C1 segment of cervical spinal cord (tissue), 14 donors: ENCODE measurements at regions not wholly inside any gene's neighbourhood (a gene's known extent, or its start where the extent isn't known, plus 50 kb on each side); places are given as distances from the start of the nearest gene placed in this dataset.
"Not testable (repeated sequence)": the region's sequence is repeated elsewhere in the genome, so short reads cannot be mapped to it uniquely, and the experiment has no call there.

Experiments
- DNase-seq, 14 donors: peaks; one replicate each; lab custom pipeline; 2025; lab: John Stamatoyannopoulos, UW

DNA sequence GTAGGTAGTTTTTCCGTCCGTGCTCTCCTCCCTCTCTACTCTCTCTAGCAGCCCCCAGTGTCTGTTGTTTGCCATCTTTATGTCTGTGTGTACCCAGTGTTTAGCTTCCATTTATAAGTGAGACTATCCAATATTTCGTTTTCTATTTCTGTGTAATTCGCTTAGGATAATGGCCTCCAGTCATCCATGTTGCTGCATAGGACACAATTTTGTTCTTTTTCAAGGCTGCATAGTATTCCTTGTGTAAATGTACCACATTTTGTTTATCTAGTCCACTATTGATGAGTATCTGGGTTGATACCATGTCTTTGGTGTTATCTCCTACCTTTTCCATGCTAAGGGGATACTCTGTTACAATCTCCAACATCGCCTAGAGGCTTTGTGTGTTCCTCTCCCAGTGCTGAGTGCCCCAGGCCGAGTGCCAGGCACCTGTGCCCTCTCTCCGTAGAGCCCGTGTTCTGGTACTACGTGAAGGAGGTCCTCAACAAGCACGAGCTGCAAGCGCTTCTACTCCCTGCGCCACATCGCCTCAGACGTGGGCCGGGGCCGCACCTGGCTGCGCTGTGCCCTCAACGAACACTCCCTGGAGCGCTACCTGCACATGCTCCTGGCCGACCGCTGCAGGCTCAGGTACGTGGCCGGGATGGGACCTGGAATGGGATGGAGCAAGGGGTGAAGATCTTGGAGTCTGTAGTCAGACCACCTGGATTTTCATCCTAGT, 51.0 kb downstream of the NPIPB11 start:
- not testable (repeated sequence) for DNase-seq

DNA sequence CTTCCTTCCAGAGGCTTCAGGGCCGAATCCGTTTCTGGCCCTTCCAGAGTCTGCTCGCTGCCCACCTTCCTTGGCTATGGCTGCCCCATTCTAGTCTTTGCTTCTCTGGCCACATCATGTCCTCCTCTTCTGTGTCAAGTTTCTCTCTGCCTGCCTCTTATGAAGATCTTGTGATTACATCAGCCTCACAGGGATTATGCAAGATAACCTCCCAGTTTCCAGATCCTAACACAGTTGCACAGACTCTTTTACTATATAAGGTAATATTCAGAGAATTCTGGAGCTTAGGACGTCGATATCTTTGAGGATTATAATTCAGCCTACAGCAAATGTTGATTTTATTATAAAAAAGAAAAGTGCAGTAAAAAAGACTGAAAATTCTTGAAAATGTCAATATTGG, 52.1 kb downstream of the NPIPB11 start:
- not testable (repeated sequence) for DNase-seq

DNA sequence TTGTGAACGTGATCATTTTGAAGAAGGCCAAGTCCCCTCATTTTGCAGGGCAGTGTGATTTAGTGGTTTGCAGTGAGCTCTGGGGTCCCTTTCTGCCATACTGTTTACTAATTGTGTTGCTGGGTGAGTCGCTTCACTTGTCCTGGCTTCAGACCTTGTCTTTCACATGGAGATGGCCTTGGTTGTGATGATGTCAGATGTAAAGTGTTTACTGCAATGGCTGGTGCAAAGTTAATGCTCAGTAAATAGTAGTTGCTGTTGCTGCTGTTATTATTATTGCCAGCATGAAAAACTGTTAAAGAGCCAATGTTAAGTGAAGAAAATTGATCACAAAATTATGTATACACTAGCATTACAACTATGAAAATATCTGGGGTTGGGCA, 53.9 kb downstream of the NPIPB11 start:
- DNase-seq, result not testable (repeated sequence)

DNA sequence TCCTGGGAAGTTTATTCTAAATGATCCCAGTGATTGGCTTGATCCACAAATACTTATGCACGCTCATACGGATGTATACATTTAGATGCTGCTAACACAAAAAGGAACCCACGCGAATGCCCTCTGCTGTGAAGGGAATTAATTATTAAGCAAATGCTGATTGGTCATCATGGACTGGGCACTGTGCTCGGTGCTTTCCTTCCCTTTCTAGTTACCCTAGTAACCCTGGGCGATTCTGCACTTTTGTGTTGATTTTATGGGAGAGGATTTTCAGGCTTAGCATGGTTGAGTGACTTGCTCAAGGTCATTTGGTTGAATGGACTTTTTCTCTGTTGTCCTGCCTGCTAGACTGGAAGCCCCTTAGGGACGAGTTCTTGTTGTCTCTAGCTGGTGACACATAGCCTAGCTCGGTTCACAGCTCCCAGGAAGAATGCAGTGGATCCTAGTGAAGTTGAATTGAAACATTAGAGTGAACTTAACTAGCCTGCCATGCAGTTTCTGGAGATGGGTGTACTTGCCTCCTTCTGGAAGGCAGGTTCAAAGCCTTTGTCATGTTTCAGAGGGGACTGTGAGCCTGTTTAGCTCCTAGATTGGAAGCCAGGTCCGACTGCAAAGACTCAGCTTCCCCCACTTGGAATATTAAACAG, 54.4 kb downstream of the NPIPB11 start:
- DNase-seq, result not testable (repeated sequence)

DNA sequence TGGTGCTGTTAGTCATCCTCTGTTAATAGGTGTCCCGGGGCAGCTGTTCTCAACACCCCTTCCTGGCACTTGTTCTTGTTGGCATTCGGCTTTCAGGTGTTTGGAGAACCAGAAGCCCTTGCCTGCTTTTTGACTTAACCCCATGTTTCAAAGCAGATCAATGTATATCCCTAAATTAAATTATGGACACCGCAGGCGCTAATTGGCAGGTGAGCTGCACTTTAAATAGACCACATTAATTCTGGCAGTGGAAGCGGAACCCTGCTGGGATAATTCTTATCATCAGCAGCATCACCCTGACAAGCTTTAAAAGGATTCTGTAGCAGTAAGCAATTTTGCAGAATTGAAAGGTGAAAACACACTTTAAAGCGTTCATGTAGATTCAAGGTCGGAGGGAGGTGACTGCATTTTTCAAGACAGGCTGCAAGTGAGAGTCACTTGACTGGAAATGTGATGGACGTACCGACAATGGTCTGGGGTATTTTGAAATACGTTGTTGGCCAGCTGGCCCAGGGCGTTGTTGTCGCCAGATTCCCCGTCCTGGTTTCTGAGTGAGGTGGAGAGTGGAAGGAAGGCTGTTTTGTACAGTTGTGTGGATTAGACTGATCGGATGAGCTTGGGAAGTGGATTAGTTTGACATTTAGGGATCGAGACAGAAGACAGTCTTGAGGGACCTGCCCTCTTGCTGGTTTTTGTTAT, 55.1 kb downstream of the NPIPB11 start:
- peak in 1 of 14 donors; percentile 29 for DNase-seq

DNA sequence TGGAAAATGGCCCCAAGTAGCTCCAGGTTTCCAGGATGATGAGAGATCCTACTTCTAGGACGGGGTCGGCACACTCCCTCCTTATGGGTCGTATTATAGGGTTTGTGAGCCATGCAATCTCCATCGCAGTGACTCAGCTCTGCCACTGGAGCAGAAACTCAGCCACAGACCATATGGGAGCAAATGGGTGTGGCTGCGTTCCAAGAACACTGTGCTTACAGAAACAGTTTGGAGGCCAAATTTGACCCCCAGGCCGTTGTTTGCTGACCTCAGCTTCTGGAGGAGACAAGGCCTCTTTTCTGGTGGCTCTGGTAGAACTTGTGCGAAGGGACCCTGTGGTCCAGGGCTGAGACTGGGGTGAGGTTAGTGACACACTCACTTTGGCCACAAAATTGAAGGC, 56.5 kb downstream of the NPIPB11 start:
- peak in 2 of 14 donors; percentile 2 to 85 for DNase-seq

DNA sequence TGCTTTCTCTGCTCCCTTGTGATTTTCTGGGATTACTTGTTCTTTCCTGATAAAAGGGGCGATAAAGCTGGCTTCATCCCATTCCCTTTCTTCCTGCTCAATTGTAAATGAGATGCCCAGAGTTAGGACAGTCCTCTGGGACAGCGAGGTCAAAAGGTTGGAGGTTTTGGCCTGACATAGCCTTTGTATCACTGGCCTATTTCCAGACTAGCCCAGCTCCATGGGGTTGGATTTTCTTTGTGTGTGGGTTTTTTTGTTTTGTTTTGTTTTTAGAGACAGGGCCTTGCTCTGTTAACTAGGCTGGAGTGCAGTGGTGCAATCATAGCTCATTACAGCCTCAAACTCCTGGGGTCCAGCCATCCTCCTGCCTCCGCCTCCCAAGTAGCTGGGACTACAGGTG, 57.8 kb downstream of the NPIPB11 start:
- not testable (repeated sequence) for DNase-seq

DNA sequence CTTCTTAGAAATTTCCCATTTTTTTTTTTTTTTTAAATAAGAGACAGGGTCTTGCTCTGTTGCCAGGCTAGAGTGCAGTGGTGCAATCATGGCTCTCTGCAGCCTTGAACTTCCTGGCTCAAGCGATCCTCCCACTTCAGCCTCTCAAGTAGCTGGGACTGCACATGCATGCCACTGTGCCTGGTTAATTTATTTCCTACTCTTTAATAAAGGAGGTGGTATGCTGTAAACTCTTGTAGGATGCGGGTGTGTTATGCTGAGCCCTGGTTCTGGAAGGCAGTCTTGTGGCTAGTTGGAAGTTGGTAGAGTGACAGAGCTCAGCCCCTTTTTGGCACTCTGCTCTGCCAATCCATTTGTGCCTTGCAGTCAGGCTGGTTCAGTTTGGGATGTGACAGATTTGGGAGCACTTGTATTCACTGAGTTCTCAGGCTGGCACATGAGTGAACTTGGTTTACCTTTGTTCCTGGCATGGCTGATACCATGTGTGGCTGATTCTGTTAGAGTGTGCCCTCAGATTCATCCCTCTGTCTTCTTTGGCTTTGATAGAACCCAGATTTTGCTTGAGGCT, 58.3 kb downstream of the NPIPB11 start:
- DNase-seq, result peak in 1 of 14 donors; percentile 75

DNA sequence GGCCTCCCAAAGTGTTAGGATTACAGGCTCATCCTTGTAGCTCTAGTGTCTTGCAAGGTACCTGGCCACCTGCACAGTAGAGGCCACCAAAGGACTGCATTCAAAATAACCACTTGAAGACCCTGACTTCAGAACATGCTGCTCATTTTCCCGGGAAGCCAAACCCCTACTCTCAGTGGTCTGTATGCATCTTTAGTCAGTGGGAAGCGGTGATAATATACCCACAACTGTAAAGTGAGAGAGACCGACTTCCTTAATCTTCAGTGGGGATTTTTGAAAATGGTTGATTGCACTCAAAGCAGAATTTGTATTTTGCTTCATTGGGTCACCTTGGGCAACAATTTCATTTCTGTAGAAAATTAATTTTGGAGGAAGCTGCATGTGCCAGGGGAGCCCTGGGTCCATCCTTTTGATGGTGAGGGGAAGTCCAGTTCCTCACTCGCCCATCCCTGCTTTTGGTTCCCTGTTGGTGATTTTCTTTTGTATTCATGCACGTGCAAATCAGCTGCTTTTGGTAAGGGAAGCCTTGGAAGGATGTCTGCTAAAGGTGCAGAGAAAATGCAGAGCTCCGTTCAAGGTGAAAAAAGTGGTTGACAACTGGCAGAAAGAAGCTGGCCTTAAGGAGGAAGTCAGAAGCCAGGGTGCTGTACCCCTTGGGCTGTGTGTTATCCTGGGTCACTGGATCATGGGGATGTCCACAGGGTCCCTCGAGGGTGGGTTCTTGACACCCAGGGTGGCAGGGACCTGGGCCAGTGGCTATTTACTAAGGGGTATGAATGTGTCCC, 59.5 kb downstream of the NPIPB11 start:
- DNase-seq, result not testable (repeated sequence)

DNA sequence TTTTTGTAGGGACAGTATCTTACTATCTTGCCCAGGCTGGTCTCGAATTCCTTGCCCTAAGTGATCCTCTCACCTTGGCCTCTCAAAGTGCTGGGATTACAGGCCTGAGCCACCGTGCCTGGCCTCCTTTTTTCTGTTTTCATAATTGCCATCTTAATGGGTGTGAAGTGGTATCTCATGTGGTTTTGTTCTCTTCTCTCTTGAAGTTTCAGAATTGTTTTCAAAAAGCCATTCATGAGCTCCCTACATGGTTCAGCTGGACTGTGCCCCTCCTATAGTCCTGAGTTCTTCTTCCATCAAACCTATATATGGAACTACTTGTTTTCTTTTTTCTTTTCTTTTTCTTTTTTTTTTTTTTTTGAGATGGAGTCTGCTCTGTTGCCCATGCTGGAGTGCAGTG, 60.3 kb downstream of the NPIPB11 start:
- not testable (repeated sequence) for DNase-seq

DNA sequence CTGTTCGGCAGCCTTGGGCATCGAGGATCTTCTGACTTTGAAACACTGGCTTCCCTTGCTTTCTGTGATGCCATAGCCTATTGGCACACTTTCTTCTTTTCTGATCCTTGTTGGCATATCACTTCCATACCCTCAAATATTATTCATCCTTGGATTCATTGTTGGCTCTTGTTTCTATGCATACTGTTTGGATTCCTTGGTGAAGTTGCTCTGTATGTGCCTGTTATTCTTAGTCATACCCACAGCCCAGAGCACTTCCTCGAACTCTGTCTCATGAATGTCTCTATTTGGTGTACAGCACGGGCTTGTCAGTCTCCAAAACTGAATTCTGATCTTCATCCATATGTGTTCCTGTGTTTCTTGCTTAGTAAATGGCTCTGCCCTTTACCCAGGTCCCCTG, 63.6 kb downstream of the NPIPB11 start:
- DNase-seq, result not testable (repeated sequence)

DNA sequence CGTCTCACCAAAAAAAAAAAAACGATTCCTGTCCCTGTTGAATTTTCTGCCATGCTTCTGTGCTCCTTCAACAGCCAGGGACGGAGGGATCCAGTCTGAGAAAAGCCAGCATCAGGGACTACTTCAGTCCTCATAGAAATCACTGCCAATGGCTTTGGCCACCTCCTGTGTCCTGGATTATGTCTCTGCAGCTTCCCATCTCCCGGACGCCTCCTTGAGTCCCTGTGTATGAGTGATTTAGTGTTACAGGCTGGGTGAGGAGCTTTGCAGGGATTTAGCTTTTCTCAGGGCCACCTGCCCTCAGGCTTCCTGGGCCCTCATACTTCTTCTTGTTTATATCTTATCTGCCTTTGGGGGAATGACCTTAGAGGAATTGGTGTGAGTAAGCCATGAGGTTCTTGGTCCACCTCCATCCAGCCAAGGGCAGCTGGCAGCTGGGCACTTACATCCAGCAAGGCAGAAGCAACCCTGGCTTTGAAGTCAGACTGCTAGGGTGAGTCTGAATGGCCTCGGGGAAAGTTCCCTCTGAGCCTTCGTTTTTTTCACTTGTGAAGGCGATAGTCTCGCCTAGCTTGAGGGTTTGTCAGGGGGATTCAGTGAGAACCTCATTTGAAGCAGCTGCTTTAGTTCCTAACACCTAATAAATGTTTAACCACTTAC, 65.6 kb downstream of the NPIPB11 start:
- peak in 1 of 14 donors; percentile 62 for DNase-seq

DNA sequence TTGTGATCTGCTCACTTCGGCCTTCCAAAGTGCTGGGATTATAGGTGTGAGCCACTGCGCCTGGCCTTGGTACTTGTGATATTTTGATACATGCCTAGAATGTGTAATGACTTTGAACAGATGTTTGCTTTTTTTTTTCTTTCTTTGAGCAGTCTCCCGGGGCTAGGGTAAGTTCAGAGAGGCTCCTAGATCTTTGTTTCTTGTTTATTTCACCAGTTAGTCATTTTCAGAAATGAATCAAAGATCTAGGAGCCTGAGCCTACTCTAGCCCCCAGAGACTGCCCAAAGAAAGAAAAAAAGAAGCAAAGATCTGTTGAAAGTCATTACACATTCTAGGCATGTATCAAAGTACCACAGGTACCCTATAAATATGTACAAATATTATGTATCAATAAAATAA, 66.3 kb downstream of the NPIPB11 start:
- DNase-seq, result not testable (repeated sequence)

DNA sequence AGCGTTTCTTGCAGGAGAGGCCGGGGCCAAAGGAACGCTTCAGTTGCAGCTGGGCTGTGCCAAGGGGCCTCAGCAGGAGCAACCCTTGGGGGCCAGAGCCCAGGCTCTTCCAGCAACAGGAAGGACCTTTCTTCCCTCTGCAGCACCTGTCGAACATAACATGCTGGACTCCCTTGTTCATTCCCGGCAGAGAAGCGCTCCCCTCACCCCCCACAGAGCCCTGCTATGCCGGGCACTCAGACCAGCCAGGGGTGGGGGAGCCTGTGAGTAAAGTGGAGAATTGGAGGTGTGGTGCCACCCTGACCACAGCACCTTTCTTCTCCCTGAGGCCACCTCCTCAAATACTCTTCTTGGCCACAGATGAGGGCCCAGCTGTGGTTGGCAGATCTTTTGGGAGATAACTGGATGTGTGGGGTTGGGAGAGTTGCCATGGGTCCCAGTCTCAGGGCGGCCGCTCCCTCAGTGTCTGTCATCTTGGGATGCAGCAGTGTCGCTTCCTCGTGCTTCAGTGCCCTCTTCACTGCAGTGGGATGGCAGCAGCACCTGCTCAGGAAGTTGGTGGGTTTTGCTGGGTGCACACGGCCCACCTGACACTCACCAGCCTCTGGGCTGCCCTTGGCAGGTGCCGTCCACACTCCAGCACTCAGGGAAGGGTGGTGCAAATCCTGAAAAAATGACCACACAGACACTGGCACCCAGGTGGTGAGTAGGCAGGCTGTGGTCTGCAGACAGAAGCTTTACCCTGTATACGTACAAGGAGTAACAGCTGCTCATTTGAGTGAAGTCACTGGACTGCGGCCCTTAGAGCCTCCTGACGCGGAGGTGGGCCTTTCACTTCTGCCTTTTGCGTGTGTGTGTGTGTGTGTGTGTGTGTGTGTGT, 67.5 kb downstream of the NPIPB11 start:
- not testable (repeated sequence) for DNase-seq

DNA sequence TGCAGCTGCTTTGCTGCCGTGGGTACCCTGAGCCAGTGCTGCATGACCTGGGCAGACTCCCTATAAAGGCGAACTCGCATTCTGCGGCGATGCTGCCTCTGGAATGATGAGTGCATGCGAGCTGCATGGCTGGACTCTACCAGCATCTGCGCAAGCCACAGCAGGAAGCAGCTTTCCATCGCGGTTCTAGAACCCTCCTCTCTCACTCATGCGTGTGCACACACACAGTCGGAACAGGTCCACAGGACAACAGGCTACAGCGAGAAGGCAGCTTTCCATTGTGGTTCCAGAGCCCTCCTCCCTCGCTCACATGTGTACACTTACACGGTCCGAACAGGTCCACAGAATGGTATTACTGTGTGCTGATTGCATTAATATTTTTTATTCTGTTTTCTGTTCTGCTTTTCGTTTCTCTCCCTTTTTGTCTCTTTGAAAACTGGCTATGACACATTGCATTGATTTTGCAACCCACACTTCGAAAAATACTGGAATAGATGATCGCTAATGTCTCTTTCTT, 69.1 kb downstream of the NPIPB11 start:
- not testable (repeated sequence) for DNase-seq

DNA sequence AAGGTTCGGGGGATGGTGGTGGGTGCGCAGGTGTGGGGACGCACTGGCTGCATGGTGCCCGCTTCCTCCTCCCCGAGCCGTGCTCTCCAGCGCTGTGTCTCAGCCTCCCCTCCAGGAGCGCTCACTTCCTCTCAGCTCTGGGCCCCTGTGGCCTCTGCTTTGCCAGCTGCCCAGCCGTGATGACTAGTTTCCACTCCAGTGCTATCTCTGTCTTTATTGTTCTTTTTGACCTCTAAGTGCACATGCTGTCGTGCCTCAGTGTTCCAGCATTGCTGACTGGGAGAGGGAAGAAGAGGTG, 71.0 kb downstream of the NPIPB11 start:
- not testable (repeated sequence) for DNase-seq

DNA sequence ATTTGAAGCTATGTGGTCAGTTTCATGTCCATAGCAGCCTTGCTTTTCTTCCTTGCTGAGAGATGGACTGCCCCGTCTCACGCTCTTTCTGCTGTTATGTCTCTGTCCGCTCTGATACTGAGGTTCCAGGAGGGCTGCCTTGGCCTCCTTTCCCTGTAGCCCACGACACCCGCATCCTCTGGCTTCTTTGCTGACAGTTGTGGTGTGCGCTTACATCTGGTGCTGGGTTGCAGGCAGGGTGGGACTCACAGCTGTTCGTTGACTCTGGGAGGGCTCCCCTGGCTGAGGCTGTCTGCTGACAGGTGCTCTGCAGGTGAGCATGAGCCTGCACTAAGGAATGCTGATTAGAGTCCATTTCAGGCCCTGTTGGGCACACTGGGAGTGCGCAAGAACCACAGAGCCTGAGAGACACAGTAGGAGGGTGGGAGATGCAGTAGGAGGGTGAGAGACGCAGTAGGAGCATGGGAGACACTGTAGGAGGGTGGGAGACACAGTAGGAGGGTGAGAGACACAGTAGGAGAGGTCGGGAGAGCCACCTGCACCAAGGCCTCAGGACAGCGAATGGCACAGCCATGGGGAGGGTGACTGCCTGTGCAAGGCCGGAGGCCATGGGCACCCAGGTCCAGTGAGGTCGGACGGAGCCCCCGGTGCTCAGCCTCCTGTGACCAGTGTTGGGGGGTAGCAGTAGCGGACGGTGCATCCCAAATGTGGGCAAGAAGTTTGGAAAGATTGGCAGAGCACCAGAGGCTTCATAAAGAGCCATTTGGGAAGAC, 71.5 kb downstream of the NPIPB11 start:
- DNase-seq, result not testable (repeated sequence)

DNA sequence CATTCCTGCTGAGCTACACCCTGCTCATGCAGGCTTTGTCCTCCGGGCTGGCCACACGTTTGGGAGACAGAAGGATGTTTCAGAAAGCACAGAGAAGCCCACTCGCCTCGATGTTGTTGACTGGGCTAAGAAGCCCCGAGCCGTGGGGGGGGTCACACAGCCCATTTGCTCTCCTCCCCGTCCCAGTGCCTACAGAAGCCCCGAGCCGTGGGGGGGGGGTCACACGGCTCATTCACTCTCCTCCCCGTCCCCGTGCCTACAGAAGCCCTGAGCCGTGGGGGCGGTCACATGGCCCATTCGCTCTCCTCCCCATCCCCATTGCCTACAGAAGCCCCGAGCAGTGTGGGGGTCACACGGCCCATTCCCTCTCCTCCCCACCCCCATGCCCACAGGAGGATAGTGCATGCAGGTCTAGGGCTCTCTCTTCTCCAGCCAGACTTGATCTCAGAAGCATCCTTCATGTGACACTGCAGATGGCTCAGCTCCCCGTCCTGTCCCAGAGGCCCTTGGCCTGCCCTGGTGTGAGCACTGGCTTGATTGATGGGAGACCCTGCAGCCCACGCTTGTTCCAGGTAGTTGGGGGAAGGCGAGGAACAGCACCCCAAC, 72.9 kb downstream of the NPIPB11 start:
- not testable (repeated sequence) for DNase-seq

DNA sequence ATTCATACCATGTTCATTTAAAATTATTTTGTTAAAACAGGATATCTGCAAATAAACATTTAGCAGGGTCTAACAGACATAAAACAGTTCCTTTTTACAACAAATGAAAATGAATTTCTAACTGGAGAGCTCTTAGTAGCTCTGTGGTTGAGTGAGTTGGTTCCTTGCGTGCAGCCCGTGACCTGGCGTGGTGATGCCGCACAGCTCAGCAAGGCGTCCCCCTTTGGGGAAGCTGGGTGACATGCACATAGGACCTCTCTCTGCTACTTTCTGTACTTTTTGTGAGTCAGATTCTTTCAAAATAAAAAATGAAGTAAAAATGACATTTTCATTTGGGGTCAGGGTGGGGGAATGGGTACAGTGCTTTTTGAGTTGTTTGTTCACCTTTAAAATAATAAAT, 75.9 kb downstream of the NPIPB11 start:
- not testable (repeated sequence) for DNase-seq
